ENCODE measurements at regions not wholly inside any gene's neighbourhood (a gene's known extent, or its start where the extent isn't known, plus 50 kb on each side); places are given as distances from the start of the nearest gene placed in this dataset.

DNA sequence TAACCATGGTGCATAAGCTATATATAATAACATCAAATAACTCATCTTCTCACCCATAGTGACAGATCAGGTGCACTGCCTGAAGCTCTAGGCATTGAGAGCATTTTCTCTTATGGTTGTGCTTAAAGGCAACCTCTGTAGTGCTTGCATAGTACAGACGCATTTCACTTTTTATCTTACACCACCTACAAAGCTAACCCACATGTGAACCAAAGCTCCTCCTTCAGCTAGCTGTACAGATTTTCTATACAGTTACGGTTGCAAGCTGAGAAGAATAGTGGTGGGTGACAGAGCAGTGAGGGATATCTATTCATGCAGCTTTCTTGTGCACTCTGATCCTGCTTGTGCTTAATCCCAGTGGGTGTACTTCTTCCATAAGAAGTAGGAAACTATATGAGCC lies 1525.2 kb downstream of the STIM2 start:
- DNase-seq (ENCODE audit: insufficient read length, low spot score): no peak
- no peak for FAIRE-seq

DNA sequence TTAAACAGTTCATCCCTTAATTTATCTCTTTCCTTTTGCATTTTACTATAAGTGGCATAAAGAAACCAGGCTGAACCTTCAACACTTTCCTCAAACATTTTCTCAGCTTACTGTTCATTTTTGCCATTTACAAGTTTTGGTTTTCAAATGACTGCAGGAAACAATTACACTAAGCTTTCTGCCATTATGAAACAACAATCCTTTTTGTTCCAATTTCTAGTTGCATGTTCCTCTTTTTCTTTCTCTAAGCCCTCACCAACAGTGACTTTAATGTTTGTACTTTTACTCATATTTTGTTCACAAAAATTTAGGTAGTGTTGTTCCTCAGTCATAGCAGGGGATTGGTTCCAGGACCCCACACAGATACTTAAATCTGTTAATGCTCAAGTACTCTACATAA lies 1526.1 kb downstream of the STIM2 start:
- TF ChIP-seq, protein P1, sequence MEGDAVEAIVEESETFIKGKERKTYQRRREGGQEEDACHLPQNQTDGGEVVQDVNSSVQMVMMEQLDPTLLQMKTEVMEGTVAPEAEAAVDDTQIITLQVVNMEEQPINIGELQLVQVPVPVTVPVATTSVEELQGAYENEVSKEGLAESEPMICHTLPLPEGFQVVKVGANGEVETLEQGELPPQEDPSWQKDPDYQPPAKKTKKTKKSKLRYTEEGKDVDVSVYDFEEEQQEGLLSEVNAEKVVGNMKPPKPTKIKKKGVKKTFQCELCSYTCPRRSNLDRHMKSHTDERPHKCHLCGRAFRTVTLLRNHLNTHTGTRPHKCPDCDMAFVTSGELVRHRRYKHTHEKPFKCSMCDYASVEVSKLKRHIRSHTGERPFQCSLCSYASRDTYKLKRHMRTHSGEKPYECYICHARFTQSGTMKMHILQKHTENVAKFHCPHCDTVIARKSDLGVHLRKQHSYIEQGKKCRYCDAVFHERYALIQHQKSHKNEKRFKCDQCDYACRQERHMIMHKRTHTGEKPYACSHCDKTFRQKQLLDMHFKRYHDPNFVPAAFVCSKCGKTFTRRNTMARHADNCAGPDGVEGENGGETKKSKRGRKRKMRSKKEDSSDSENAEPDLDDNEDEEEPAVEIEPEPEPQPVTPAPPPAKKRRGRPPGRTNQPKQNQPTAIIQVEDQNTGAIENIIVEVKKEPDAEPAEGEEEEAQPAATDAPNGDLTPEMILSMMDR (IDR thresholded peaks at IDR 0.05; ENCODE audit: insufficient read depth, missing control alignments): no peak
- FAIRE-seq (no peak), DNase-seq (ENCODE audit: insufficient read length, low spot score) (no peak)

More for the DNA sequence above, 1525.2 kb downstream of the STIM2 start:
- TF ChIP-seq, protein P1 (IDR thresholded peaks at IDR 0.05; ENCODE audit: insufficient read depth, missing control alignments): no peak

DNA sequence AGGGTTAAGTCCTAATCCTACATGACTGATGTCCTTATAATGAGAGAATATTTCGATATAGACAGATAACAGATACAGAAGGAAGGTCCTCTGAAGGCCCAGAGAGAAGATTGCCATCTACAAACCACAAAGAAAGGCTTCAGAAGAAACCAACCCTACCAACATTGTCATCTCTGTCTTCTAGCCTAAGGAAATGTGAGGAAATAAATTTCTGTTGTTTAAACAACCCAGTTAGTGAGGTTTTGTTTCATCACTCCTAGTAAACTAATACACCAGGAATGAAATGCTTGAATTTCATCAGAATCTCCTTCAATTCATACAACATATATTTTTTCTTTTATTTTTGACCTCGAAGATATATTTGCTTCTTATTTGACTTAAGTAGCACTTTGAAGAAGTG lies 1527.8 kb downstream of the STIM2 start:
- DNase-seq (ENCODE audit: insufficient read length, low spot score): no peak
- no peak for FAIRE-seq
- TF ChIP-seq, protein P1 (IDR thresholded peaks at IDR 0.05; ENCODE audit: insufficient read depth, missing control alignments): no peak

DNA sequence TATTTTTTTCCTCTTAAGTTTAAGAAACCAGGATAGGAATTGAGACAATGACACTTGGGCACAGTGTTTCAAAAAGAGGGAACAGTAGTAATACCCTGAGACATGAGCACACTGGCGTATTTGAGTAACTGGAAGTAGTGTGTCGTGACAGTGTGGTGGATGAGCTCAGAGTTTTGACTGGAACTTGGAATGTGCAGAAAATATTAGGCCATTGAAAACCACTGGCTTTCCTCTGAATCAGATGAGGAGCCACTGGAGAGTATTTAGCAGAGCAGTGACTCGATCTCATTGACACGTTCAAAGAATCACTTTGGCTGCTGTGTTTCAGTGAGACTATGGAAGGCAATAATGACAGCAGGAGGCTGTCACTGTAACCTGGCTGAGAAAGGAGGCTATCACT lies 1531.2 kb downstream of the STIM2 start:
- no peak for DNase-seq (ENCODE audit: insufficient read length, low spot score)
- TF ChIP-seq, protein P1 (IDR thresholded peaks at IDR 0.05; ENCODE audit: insufficient read depth, missing control alignments): no peak
- FAIRE-seq: no peak

DNA sequence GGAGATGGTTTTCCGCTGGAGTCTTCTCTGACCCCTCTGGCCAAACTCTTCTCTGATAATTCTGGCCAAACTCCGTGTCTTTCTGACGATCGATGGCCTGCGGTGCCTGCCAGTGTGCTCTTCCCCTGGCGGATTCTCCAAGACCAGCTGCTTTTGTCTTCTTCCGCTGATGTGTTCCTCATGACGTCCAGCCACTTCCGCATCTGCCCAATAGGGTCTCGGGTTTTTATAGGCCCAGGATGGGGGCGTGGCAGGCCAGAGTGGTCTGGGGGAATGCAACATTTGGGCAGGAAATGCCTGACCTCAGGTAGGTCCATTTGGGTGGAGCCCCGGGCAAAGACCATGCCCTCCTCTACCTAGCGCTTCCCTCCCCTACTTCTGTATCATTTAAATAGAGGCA lies 1542.1 kb downstream of the STIM2 start:
- FAIRE-seq: no peak
- TF ChIP-seq, protein P1 (IDR thresholded peaks at IDR 0.05; ENCODE audit: insufficient read depth, missing control alignments): no peak
- DNase-seq (ENCODE audit: insufficient read length, low spot score): no peak

DNA sequence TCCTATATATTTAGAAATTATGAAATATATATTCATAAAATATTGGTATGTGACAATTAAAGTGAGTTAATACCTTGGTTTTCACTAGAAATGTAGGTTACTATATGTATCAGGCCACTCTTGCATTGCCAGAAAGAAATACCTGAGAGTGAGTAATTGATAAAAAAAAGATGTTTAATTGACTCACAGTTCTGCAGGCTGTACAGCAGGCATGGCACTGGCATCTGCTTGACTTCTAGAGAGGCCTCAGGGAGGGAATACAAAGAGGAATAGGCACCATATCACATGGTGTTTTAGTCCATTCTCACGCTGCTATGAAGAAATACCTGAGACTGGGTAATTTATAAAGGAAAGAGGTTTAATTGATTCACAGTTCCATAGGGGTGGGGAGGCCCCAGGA lies 1560.6 kb downstream of the STIM2 start:
- DNase-seq (ENCODE audit: insufficient read length, low spot score) (no peak), FAIRE-seq (no peak)
- TF ChIP-seq, protein P1 (IDR thresholded peaks at IDR 0.05; ENCODE audit: insufficient read depth, missing control alignments): no peak

DNA sequence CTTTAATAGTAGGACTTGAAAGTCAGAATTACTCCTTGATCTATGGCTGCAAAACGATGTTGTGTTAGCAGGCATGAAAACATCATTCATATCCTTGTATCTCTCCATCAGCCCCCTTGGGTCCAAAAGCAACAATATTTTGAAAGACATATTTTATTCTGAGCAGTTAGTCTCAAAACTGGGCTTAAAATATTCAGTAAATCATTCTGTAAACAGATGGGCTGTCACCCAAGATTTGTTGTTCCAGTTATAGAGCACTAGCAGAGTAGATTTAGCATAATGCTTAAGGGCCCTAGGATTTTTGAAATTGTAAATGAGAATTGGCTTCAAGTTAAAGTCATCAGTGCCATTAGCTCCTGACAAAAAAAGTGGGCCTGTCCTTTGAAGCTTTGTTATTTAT lies 1565.6 kb downstream of the STIM2 start:
- TF ChIP-seq, protein P1 (IDR thresholded peaks at IDR 0.05; ENCODE audit: insufficient read depth, missing control alignments): no peak
- no peak for FAIRE-seq

More for the DNA sequence above, 1565.6 kb downstream of the STIM2 start:
- DNase-seq (ENCODE audit: insufficient read length, low spot score): no peak
